Loucy (cell line): ENCODE measurements at regions not wholly inside any gene's neighbourhood (a gene's known extent, or its start where the extent isn't known, plus 50 kb on each side); places are given as distances from the start of the nearest gene placed in this dataset.

Experiments
- EZH2phosphoT487 ChIP-seq: fragments of 200-600 bp; IDR thresholded peaks from 2 replicates; pipeline ENCODE4 v1.6.1; 2018; ENCODE audit warnings: antibody characterized with exemption, mild to moderate bottlenecking, moderate library complexity, borderline replicate concordance
- TF ChIP-seq, protein P1 (sequence below): fragments of 200-600 bp; sonication (generic); conservative IDR thresholded peaks from 2 replicates; pipeline ENCODE4 v1.5.1; 2014; ENCODE audit warnings: mild to moderate bottlenecking, antibody characterized with exemption, low read length

DNA sequence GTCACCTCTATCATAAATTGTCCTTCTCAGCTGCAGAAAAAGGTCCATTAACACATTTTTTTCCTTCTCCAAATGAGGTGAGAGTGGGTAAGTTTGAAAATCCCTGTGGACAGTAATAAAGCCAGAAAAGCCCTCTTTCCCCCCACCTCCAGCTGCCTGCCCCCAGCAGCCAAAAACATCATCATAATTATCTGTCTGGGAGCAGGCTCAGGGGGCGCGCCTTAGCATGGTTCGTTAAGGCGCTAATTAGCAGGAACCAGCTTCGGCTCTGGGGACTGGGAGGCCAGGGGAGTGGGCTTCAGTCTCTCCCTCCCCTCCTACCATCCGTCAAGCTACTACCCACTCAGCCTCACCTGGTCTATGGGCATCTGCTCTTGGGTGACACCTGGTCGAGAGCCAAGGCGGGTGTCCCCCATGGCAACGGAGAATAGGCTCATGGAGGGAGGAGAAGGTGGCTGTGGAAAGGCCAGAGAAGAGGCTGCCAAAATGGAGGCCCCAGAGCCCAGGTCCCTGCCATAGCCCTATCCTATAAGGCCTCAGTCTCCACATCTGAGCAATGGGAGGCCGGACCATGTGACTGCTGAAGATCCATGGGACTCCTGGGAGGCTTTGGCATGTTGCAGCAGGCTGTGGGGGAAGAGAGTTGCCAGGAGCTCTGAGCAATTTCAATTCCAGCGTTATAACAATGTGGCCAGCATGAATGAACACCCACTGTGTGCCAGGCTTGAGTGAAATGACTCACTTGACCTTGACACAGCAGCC is 140.1 kb upstream of the LINGO1 start:
- TF ChIP-seq, protein P1, sequence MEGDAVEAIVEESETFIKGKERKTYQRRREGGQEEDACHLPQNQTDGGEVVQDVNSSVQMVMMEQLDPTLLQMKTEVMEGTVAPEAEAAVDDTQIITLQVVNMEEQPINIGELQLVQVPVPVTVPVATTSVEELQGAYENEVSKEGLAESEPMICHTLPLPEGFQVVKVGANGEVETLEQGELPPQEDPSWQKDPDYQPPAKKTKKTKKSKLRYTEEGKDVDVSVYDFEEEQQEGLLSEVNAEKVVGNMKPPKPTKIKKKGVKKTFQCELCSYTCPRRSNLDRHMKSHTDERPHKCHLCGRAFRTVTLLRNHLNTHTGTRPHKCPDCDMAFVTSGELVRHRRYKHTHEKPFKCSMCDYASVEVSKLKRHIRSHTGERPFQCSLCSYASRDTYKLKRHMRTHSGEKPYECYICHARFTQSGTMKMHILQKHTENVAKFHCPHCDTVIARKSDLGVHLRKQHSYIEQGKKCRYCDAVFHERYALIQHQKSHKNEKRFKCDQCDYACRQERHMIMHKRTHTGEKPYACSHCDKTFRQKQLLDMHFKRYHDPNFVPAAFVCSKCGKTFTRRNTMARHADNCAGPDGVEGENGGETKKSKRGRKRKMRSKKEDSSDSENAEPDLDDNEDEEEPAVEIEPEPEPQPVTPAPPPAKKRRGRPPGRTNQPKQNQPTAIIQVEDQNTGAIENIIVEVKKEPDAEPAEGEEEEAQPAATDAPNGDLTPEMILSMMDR = no peak
- no peak for TF ChIP-seq EZH2phosphoT487
